ENCODE measurements at regions not wholly inside any gene's neighbourhood (a gene's known extent, or its start where the extent isn't known, plus 50 kb on each side); places are given as distances from the start of the nearest gene placed in this dataset.

GRCh38 chr6:102961902-102962301 is 1568.4 kb downstream of the GRIK2 start:
- no peak overlapping the region for H3K4me3 ChIP-seq (ENCODE audit: low read depth, low read length)
- DNase-seq (ENCODE audit: low read depth) = no peak
- TF ChIP-seq CTCF (IDR thresholded peaks at IDR 0.05; ENCODE audit: insufficient read depth, low read length) = no peak

DNA sequence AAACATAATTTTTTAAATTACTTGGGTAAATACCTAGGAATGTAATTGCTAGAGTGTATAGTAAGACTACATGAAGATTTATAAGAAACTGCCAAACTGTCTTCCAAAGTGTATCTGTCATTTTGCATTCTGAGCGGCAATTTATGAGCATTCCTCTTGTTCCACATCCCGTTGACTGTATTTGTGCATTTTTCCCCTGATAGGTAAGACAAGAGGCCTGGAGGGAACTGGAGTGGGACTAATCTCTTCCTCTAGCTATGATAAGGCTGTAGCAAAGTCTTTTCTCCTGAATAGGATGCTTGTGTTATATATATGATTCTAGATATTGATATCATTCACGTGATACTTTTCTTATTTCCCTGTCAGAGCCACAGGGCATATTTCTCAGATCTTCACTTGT is 1557.5 kb downstream of the GRIK2 start:
- DNase-seq (ENCODE audit: low read depth) = no peak
- H3K4me3 ChIP-seq (ENCODE audit: low read depth, low read length) = no peak overlapping the region
- TF ChIP-seq CTCF (IDR thresholded peaks at IDR 0.05; ENCODE audit: insufficient read depth, low read length) = no peak

GRCh38 chr6:102944475-102944874 is 1551.0 kb downstream of the GRIK2 start:
- no peak for DNase-seq (ENCODE audit: low read depth)
- TF ChIP-seq CTCF (IDR thresholded peaks at IDR 0.05; ENCODE audit: insufficient read depth, low read length) = no peak
- H3K4me3 ChIP-seq (ENCODE audit: low read depth, low read length) = no peak overlapping the region

DNA sequence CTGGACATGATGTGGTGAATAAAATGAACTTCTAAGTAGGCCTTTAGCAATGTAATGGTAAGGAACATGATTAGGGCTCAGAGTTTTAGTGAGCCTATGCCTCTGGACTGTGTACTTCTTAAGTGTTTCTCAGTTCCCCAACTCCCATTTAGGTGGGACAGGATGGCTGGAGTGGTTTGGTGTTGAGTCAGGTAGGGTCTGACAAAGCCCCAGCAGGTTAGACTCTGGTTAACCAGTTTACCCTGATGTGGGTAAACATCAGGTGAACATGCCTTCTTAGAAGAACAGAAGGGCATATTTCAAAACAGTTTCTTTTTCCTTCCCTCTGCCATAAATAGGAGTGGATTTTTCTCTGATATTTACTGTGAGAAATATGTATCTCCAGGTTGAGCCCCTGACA is 1548.7 kb downstream of the GRIK2 start:
- no peak for TF ChIP-seq CTCF (IDR thresholded peaks at IDR 0.05; ENCODE audit: insufficient read depth, low read length)
- DNase-seq (ENCODE audit: low read depth) = no peak
- no peak overlapping the region for H3K4me3 ChIP-seq (ENCODE audit: low read depth, low read length)

GRCh38 chr6:102936959-102937358 is 1543.5 kb downstream of the GRIK2 start:
- no peak for TF ChIP-seq CTCF (IDR thresholded peaks at IDR 0.05; ENCODE audit: insufficient read depth, low read length)
- no peak overlapping the region for H3K4me3 ChIP-seq (ENCODE audit: low read depth, low read length)
- DNase-seq (ENCODE audit: low read depth) = no peak

DNA sequence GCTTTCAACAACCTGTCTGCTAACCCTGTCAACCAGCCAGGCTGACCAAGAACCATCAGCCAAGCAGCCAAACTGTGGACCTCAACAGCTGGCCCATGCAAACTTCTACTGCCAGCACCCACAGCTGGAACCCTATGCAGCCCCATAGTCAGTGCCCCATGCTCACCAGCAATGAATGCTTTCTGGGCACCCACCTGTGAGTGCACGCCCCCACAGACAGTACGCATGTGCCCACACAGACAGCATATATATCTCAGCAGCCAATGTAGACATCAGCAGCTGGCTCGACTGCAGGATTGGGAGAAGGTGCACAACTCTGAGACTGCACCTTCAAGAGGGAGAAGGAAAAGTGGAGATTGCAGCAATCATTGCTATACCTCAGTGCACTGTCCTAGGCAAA is 1534.6 kb downstream of the GRIK2 start:
- TF ChIP-seq CTCF (IDR thresholded peaks at IDR 0.05; ENCODE audit: insufficient read depth, low read length) = no peak

DNA sequence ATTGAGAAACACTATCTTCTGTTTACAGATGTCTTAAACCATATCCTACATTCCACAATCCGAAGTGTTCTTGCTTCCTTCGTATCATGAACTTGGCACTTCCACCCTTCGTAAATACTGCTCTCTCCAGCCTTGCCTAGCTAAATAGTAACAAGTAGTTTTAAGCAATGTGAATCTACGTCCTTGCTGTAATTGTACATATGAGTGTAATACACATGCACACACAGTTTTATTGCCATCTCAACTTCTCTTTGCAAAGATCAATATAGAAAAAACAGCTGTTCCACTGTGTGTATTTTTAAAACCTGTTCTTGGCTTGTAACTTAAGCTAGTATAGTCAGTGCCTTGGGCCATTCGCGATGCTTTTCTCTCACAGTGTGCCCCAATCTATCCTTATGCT is 1524.7 kb downstream of the GRIK2 start:
- no peak for DNase-seq (ENCODE audit: low read depth)
- no peak overlapping the region for H3K4me3 ChIP-seq (ENCODE audit: low read depth, low read length)
- no peak for TF ChIP-seq CTCF (IDR thresholded peaks at IDR 0.05; ENCODE audit: insufficient read depth, low read length)

More for the DNA sequence above, 1534.6 kb downstream of the GRIK2 start:
- DNase-seq (ENCODE audit: low read depth) = no peak
- H3K4me3 ChIP-seq (ENCODE audit: low read depth, low read length) = no peak overlapping the region
